NCI-H524 treated with DMSO at 0.1 percent for 48 hours (cell line): ENCODE measurements at regions not wholly inside any gene's neighbourhood (a gene's known extent, or its start where the extent isn't known, plus 50 kb on each side); places are given as distances from the start of the nearest gene placed in this dataset.

Experiments used
- DNase-seq: peaks from one replicate; lab custom pipeline; 2025; lab: John Stamatoyannopoulos, UW

GRCh38 chr4:138964716-138965426, 50.7 kb upstream of the NOCT start:
- no peak for DNase-seq

DNA sequence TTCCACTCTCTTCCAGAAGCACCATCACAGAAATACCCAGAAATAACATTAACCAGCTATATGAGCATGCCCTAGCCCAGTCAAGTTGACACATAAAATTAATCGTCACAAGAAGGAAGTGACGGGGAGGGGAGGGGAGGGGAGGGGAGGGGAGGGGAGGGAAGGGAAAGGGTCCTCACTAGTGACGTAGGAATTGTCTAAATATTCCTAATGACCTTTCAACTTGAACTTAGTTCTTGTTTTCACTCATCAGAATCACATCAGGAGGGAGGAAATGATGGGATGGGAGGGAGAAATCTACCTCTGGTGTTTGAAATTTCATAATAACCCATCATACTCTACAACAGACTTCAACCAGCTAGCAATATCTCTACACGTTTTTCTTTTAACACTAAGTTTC, 52.2 kb upstream of the NOCT start:
- no peak for DNase-seq

- DNase-seq = no peak
Measured at GRCh38 chr4:138961664-138962063, 53.9 kb upstream of the NOCT start.

- DNase-seq = no peak
Measured at GRCh38 chr4:138961129-138961528, 54.5 kb upstream of the NOCT start.

DNA sequence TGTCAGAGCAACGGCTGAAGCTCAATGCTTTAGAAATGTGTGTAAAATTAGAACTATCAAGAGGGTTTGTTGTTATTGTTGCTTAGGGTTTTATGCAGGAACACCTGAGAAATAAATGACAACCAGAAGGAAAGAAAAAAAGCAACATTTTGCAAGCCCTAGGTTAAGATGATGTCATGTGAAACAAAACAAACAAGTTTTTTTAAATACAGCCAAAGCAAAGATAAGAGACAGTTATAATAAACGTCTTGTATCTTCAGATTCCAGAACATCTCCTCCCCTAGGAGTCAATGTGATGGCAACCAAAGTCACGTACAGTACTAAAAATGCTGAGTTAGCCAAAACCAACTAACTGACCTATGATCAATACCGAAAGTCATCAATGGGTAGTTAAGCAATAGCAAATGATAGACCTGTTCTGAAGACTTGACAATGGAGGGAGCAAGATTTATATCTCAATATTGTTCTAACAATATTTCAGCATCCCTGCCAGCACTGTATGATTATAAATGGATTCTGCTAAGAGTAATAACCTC, 55.3 kb upstream of the NOCT start:
- DNase-seq = no peak

DNA sequence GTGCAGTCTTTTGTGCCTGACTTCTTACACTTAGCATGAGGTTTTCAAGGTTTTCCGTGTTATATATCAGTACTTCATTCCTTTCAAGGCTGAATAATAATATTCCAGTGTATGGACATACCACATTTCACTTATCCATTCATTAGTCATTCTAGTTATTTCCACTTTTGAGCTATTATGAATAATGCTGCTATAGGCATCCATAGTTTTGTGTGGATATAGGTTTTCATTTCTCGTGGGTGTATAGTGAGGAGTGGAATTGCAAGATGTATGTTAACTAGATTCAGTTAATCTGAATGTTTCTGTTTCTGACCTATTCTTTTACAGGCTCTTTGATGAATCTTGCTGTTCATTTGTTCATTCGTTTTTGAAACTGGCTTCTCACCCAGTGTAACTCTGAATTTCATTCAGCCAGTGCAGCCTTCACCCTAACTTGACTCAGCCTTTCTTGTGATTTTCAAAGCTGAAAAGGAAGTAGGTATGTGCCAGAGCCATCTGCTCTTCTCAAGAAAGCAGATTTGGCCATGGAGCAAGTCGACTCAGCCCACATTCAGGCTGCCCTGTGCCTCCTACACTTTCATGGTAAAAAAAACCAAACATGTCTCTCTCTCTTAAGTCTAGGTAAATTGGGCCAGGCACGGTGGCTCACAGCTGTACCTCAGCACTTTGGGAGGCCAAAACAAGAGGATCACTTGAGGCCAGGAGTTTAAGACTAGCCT, 56.3 kb upstream of the NOCT start:
- DNase-seq = no peak

DNA sequence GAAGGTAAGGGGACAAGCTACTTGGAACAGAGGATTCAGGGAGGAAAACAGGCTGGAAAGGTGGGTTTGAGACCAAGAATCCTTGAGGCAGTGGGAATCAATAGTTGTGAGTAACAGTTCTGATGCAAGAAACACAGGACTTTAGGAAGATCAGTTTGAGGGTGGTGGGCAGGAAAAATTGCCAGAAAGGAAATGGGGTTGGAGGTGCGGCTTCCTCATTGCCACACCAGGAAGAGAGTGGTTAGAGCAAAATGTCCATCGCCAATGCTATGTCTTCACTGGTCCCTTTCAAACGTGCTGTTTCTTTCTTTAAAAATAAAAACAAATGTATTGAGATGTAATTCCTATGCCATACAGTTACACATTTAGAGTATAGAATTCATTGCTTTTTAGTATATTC, 57.1 kb upstream of the NOCT start:
- no peak for DNase-seq

DNA sequence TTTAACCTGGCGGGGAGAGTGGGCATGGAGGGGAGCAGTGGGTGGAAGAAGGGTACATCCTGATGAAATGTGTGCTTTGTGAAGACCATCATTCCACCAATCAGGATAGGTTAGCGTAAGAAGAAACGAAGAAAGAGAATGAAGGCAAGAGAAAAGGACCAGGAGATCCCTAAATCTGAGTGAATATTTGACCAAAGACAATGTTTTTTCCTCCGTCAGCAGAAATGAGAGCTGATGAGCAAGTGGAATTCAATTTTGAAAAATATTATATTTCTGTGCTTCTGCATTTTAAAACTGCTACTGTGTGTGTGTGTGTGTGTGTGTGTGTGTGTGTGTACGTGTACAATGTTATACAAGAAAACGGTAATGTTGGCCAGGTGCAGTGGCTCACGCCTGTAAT, 58.3 kb upstream of the NOCT start:
- no peak for DNase-seq

DNA sequence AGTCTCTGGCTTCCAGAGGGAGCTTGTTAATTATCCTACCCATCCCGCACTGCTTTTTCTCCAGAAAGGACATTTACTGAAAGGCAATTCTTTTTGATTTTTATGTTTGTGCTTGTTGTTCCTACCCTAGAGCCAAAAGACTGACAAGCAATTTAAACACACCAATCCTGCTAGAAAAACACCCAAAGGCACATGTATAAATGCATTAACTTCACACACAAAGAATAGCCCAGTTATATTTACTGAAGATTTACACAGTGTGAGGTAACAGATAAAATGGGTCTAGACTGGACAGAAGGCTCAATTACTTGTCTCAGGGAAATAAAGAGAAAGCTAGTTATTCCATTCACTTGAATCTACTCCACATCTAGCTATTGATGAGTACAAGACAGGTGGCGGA, 61.2 kb upstream of the NOCT start:
- DNase-seq = no peak

DNA sequence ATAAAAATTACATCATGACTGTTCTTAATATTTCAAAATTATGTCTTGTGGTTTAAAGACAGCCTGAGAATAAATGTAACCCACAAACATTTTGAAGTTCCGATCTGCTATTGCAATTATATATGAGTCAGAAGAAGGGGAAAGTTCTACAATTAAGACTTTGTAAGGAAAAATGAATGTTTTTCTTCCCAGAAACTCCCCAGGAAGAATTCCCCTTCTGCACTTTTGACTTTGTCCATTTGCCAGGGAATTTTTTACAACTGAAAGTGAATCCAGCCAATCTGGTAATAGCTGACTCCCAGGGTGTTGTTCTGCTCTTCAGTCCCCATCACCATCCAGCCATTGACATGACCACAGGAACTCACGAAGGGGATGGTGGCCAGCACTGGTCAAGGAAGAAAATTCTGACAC, 61.6 kb upstream of the NOCT start:
- no peak for DNase-seq

GRCh38 chr4:138952411-138952810, 63.2 kb upstream of the NOCT start:
- DNase-seq = no peak

- DNase-seq = no peak
Measured at GRCh38 chr4:138951764-138952163, 63.8 kb upstream of the NOCT start.

GRCh38 chr4:138949866-138950265, 65.7 kb upstream of the NOCT start:
- DNase-seq = no peak

- DNase-seq = no peak
Measured at GRCh38 chr4:138948918-138949317, 66.7 kb upstream of the NOCT start.

DNA sequence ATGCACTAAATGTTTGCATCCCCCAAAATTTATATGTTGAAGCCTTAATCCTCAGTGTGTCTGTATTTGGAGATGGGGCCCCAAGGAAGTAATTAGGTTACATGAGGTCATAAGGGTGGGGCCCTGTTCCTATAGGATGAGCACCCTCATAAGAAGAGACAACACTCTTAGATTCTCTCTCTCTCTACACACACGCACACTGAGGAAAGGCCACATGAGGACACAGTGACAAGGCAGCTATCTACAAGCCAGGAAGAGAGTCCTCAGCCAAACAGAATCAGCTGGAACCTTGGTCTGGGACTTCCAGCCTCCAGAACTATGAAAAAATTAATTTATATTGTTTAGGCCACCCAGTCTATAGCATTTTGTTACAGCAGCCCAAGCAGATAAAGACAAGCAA, 69.3 kb upstream of the NOCT start:
- DNase-seq = no peak

DNA sequence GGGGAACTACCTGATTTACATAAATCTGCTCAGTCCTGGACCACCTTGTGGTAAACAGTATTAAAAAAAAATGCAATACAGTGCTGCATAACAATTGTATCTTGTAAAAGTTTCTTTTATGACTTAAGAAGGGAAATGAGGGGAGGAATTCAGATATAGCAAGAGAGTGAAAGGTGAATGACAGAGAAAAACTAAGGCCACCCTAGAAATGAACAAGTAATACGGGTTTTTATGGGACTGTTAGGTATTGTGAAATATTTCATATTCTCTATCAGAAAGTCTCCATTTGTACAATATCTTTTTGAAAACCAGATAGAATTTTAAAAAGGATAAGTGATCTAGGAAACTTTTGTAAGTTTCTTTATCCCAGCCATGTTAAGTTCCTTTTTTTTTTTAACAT, 69.7 kb upstream of the NOCT start:
- DNase-seq = no peak

GRCh38 chr4:138945401-138945800, 70.2 kb upstream of the NOCT start:
- no peak for DNase-seq

DNA sequence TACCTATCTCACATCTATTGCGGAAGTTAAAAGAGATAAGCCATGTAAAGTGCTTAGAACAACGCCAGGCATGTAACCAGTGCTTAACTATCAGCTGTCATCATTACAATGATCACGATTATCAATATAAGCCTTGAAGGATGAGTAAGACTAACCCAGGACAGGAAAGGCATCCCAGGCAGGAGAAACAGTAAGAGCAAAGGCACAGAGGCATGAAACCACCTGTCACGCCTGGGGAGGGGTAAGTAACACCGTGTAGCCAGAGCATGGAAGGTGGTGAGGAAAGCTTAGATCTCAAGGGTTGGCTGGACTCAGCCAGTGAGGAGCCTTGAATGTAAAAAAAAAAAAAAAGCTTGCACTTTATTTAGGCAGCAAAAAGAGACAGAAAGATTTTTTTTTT, 71.7 kb upstream of the NOCT start:
- no peak for DNase-seq

- no peak for DNase-seq
Measured at GRCh38 chr4:138941037-138941436, 74.5 kb upstream of the NOCT start.

DNA sequence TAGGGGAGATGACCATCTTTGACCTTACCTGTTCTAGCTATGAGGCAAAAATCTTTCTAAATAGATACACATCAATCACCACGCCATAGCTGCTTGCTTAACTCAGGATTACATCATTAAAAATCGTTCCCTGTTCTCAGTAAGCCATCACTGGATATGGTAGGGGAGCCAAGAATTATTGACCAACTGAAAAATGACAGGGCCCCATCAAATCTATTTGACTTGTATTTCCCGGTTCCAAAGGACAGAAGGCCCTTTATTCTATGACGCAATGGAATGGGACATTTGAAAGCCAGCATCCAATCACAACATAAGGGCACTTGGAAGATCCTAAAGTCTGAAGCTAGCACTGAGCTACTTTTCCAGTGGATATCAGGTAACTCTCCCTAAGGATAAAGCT, 75.6 kb upstream of the NOCT start:
- DNase-seq = no peak

DNA sequence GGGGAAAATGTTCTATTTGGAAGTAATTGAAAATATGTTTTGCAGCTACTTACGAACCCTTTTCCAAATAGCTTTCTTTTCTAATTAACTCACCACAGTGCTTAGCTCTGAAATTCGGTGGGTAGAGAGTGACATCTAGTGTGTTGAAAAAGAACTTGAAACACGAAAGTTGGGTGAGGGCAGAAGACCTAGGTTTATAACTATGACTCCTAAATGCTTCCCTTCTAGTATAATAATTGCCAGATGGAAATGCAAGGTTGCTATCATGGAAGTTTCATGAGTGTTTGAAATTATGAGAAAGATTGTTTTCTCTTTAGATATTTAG, 77.3 kb upstream of the NOCT start:
- peak; percentile 3 for DNase-seq

GRCh38 chr4:138935135-138935807, 80.3 kb upstream of the NOCT start:
- no peak for DNase-seq

- DNase-seq = no peak
Measured at GRCh38 chr4:138927072-138927471, 88.5 kb upstream of the NOCT start.
